Adipocyte (in vitro differentiated cells): ENCODE measurements at regions not wholly inside any gene's neighbourhood (a gene's known extent, or its start where the extent isn't known, plus 50 kb on each side); places are given as distances from the start of the nearest gene placed in this dataset.
A peak's percentile ranks its signal among the peaks of the same experiment; 100 is the strongest.
"Not testable (repeated sequence)": the region's sequence is repeated elsewhere in the genome, so short reads cannot be mapped to it uniquely, and the experiment has no call there.

Experiments
- DNase-seq: peaks from one replicate; pipeline ENCODE4 v3.0.0-alpha.2; 2015; ENCODE audit warnings: low read depth
- H3K27me3 ChIP-seq: replicated peaks from 2 replicates; pipeline ENCODE4 v1.7.0; 2013; ENCODE audit warnings: mild to moderate bottlenecking, low read length, moderate library complexity; ENCODE audit not compliant: control insufficient read depth, insufficient read depth
- H3K36me3 ChIP-seq: 2 replicates; pipeline ENCODE4 v1.7.0; 2013; ENCODE audit warnings: low read length, mild to moderate bottlenecking, moderate library complexity; ENCODE audit not compliant: control insufficient read depth, insufficient read depth, severe bottlenecking
- H3K4me1 ChIP-seq: 2 replicates; pipeline ENCODE4 v1.7.0; 2013; ENCODE audit warnings: mild to moderate bottlenecking, low read length, moderate library complexity; ENCODE audit not compliant: control insufficient read depth, insufficient read depth
- H3K4me3 ChIP-seq: 2 replicates; pipeline ENCODE4 v1.7.0; 2013; ENCODE audit warnings: mild to moderate bottlenecking, low read length, moderate library complexity
- H3K9ac ChIP-seq: 2 replicates; pipeline ENCODE4 v1.7.0; 2013; ENCODE audit warnings: mild to moderate bottlenecking, low read length, moderate library complexity
- H3K9me3 ChIP-seq: 2 replicates; pipeline ENCODE4 v1.7.0; 2013; ENCODE audit warnings: mild to moderate bottlenecking, low read length, moderate library complexity; ENCODE audit not compliant: control insufficient read depth

- Histone ChIP-seq H3K27me3 (no peaks in the 10 kb centered on the region), H3K4me1 (peaks cover 8% of the 10 kb centered on the region), H3K9me3 (peaks cover 6% of the 10 kb centered on the region), H3K4me3 (no peak overlapping the region), H3K36me3 (no peaks in the 10 kb centered on the region), H3K9ac (no peak overlapping the region)
- no peak for DNase-seq
Measured at GRCh38 chr7:91713669-91714068, 166.8 kb downstream of the MTERF1 start.

- H3K4me1 ChIP-seq, result peaks cover 11% of the 10 kb centered on the region
- H3K9me3 ChIP-seq, result no peaks in the 10 kb centered on the region
- H3K9ac ChIP-seq, result no peak overlapping the region
- H3K36me3 ChIP-seq, result no peaks in the 10 kb centered on the region
- no peak for DNase-seq
- H3K4me3 ChIP-seq, result no peak overlapping the region
- no peaks in the 10 kb centered on the region for H3K27me3 ChIP-seq
Measured at GRCh38 chr7:91717681-91718470, 162.6 kb downstream of the MTERF1 start.

- DNase-seq, result no peak
- Histone ChIP-seq H3K9ac (no peak overlapping the region), H3K9me3 (no peaks in the 10 kb centered on the region), H3K36me3 (no peaks in the 10 kb centered on the region), H3K27me3 (no peaks in the 10 kb centered on the region), H3K4me1 (peaks cover 11% of the 10 kb centered on the region), H3K4me3 (no peak overlapping the region)
Measured at GRCh38 chr7:91719008-91719407, 161.5 kb downstream of the MTERF1 start.

DNA sequence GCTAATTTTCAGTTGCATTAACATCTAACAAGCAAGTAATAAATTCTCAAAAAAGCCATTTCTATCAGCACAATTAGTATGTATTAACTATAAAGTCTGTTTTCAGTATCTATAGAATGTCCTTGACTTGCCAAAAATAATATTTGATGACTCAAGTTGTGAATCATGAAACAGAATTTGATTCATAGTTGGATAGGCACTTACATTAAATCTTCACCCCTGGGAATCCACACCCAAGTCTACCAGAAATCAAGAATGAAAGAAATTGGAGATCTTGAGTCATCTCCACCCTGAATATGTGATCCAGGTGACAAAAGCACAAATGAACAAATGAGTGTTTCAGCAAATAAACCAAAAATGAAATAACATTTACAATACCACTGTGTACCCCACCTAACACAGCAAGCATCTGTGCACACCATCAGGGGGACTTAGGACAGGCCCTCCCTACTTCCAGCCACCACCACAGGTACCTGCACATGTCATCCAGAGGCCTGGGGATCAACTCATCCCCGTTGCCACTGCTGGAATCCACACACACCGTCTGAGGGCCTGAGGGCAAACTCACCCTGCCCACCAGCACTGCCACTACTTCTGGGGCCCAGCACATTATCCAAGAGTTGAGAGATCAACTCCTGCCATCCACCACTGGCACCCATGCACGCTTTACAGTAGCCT, 160.1 kb downstream of the MTERF1 start:
- no peaks in the 10 kb centered on the region for H3K27me3 ChIP-seq
- H3K9me3 ChIP-seq, result no peaks in the 10 kb centered on the region
- H3K4me3 ChIP-seq, result no peak overlapping the region
- DNase-seq, result peak; percentile 15
- peaks cover 11% of the 10 kb centered on the region for H3K4me1 ChIP-seq
- no peak overlapping the region for H3K9ac ChIP-seq
- no peaks in the 10 kb centered on the region for H3K36me3 ChIP-seq

DNA sequence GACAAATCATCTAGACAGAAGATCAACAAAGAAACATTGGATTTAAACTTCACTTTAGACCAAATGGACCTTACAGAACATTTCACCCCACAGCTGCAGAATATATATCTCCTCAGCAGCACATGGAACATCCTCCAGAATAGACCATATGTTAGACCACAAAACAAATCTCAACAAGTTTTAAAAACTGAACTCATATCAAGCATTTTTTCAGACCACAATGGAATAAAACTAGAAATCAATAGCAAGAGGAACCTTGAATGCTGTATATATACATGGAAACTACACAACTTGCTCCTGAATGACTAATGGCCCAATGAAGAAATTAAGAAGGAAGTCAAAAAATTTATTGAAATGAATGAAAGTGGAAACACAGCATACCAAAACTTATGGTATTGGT, 157.7 kb downstream of the MTERF1 start:
- H3K27me3 ChIP-seq, result no peaks in the 10 kb centered on the region
- no peaks in the 10 kb centered on the region for H3K9me3 ChIP-seq
- H3K4me3 ChIP-seq, result no peak overlapping the region
- DNase-seq, result no peak
- H3K4me1 ChIP-seq, result peaks cover 7% of the 10 kb centered on the region
- no peaks in the 10 kb centered on the region for H3K36me3 ChIP-seq
- H3K9ac ChIP-seq, result no peak overlapping the region

GRCh38 chr7:91729046-91729445, 151.5 kb downstream of the MTERF1 start:
- H3K9ac ChIP-seq, DNase-seq, H3K27me3 ChIP-seq, H3K4me3 ChIP-seq, H3K36me3 ChIP-seq, H3K4me1 ChIP-seq, H3K9me3 ChIP-seq: not testable (repeated sequence)

DNA sequence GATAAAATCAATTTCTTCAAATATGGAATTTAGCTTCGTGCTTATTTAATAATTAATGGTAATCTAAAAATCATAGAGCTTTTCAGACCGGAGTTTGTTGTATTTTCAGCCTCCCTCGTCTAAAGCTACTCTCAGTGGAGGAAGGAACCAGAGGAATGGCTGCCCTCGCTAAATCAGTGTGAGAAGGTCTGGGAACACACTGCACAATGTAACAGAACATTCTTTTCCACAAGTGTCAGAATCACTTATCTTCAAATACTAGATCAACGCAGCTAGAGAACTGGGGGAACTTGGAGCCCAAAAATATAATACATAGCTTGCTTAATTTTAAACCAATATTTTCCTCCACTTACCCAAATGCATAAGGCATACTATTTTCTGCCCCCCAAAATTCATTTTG, 148.5 kb downstream of the MTERF1 start:
- no peaks in the 10 kb centered on the region for H3K36me3 ChIP-seq
- peaks cover 11% of the 10 kb centered on the region for H3K9me3 ChIP-seq
- DNase-seq, result no peak
- H3K9ac ChIP-seq, result no peak overlapping the region
- H3K4me1 ChIP-seq, result no peaks in the 10 kb centered on the region
- no peak overlapping the region for H3K4me3 ChIP-seq
- no peaks in the 10 kb centered on the region for H3K27me3 ChIP-seq

GRCh38 chr7:91749418-91749817, 131.1 kb downstream of the MTERF1 start:
- DNase-seq, result no peak
- Histone ChIP-seq H3K9ac (no peak overlapping the region), H3K36me3 (no peaks in the 10 kb centered on the region), H3K4me1 (no peaks in the 10 kb centered on the region), H3K4me3 (no peak overlapping the region), H3K27me3 (peaks cover 3% of the 10 kb centered on the region), H3K9me3 (peaks cover 6% of the 10 kb centered on the region)

DNA sequence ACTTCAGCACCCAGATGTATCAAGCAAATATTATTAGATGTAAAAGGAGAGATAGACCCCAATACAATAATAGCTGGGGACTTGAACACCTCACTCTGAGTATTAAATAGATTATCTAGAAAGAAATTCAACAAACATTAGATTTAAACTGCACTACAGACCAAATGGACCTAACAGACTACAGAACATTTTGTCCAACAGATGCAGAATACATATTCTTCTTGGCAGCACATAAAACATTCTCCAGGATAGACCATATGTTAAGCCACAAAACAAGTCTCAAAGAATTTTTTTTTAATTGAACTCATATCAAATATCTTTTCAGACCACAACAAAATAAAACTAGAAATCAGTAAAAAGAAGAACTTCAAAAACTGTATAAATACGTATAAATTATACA, 130.4 kb downstream of the MTERF1 start:
- DNase-seq, result no peak
- H3K4me3 ChIP-seq, result no peak overlapping the region
- H3K9ac ChIP-seq, result no peak overlapping the region
- H3K36me3 ChIP-seq, result no peaks in the 10 kb centered on the region
- H3K27me3 ChIP-seq, result peaks cover 3% of the 10 kb centered on the region
- H3K4me1 ChIP-seq, result peaks cover 3% of the 10 kb centered on the region
- H3K9me3 ChIP-seq, result peaks cover 6% of the 10 kb centered on the region

DNA sequence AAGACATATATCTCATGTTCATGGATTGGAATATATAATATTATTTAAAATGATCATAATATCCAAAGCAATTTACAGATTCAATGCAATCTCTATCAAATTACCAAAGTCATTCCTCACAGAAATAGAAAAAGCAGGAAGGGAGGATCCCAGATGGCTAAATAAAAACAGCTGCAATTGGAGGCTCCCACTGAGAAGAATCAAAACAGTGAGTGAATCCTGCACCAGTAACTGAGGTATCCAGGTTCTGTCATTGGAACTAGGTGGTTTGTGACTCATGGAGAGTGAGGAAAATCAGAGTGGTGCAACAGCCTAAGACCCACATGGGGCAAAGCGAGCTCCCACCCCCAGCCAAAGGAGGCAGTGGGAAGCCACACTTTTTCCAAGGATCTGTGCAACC, 128.4 kb downstream of the MTERF1 start:
- DNase-seq, result no peak

DNA sequence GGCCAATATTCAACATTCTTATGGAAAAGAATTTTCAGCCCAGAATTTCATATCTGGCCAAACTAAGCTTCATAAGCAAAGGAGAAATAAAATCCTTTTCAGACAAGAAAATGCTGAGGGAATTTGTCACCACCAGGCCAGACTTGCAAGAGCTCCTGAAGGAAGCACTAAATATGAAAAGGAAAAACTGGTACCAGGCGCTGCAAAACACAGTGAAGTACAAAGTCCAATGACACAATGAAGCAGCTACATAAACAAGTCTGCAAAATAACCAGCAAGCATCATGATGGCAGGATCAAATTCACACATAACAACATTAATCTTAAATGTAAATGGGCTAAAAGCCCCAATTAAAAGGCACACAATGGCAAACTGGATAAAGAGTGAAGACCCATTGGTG, 126.2 kb downstream of the MTERF1 start:
- DNase-seq, H3K36me3 ChIP-seq, H3K27me3 ChIP-seq, H3K4me3 ChIP-seq, H3K4me1 ChIP-seq, H3K9ac ChIP-seq: not testable (repeated sequence)
- H3K9me3 ChIP-seq, result peaks cover 22% of the 10 kb centered on the region

More for the DNA sequence above, 128.4 kb downstream of the MTERF1 start:
- Histone ChIP-seq H3K4me1 (peaks cover 3% of the 10 kb centered on the region), H3K36me3 (no peaks in the 10 kb centered on the region), H3K9me3 (peaks cover 15% of the 10 kb centered on the region), H3K4me3 (no peak overlapping the region), H3K9ac (no peak overlapping the region), H3K27me3 (peaks cover 3% of the 10 kb centered on the region)
